Activated naive CD4-positive, alpha-beta T cell treated with anti-CD3 and anti-CD28 coated beads for 36 hours (primary cell): ENCODE measurements at regions not wholly inside any gene's neighbourhood (a gene's known extent, or its start where the extent isn't known, plus 50 kb on each side); places are given as distances from the start of the nearest gene placed in this dataset.
"Not testable (repeated sequence)": the region's sequence is repeated elsewhere in the genome, so short reads cannot be mapped to it uniquely, and the experiment has no call there.

Experiments used
- CTCF ChIA-PET: fragments of 350-600 bp; sonication (Branson Sonifier 250); formaldehyde crosslinking; loops from one replicate; lab custom pipeline; 2021; ENCODE audit warnings: antibody characterized with exemption; lab: Charles Lee
- DNase-seq: peaks from one replicate; pipeline ENCODE4 v3.0.0-alpha.2; 2020
- H3K27ac Mint-ChIP-seq: one replicate; pipeline ENCODE4 v1.8.0; 2021; ENCODE audit warnings: mild to moderate bottlenecking, mixed read lengths
- H3K27me3 Mint-ChIP-seq: one replicate; pipeline ENCODE4 v1.8.0; 2021; ENCODE audit warnings: low read depth, mixed read lengths
- H3K36me3 Mint-ChIP-seq: one replicate; pipeline ENCODE4 v1.8.0; 2021; ENCODE audit warnings: low read depth, mixed read lengths
- H3K4me1 Mint-ChIP-seq: one replicate; pipeline ENCODE4 v1.8.0; 2021; ENCODE audit warnings: low read depth, mixed read lengths
- H3K4me3 Mint-ChIP-seq: one replicate; pipeline ENCODE4 v1.8.0; 2021; ENCODE audit warnings: mild to moderate bottlenecking, moderate library complexity, mixed read lengths
- H3K9me3 Mint-ChIP-seq: one replicate; pipeline ENCODE4 v1.8.0; 2021; ENCODE audit warnings: mixed read lengths
- intact Hi-C: fragments of 100-400 bp; cut with micrococcal nuclease; formaldehyde crosslinking; loops from one replicate; pipeline ENCODE4 v1.15.1; 2023

DNA sequence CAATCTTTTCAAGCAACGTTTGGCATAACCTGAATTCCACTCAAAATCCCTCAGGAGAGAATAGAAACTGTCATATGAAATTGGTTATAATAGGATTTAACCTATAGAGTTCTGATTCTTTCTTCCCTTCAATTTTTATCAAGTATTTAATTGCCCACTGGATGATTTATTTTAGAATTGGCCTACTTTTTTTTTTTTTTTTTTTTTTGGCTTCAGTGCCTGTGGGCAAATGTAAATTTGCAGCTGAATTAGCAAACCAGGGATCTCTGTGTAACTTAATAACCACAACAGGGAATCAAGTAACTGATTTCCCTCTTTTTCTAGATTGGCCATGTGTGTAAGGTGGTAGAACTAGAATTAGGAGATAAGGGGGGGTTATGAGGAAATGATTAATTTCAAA, 157.0 kb downstream of the SOX4 start:
- no peak overlapping the region for H3K27ac Mint-ChIP-seq
- no peaks in the 10 kb centered on the region for H3K9me3 Mint-ChIP-seq
- no peaks in the 10 kb centered on the region for H3K27me3 Mint-ChIP-seq
- H3K4me3 Mint-ChIP-seq = no peak overlapping the region
- intact Hi-C loops = no loop called here
- CTCF ChIA-PET = interaction anchor here (0.6 kb wide), 1 partner anchor 38 kb away, joined by 3 read pairs; no protein-coding TSS in a partner anchor
- H3K36me3 Mint-ChIP-seq = no peaks in the 10 kb centered on the region
- no peak for DNase-seq
- no peaks in the 10 kb centered on the region for H3K4me1 Mint-ChIP-seq

GRCh38 chr6:21751608-21752007, 158.1 kb downstream of the SOX4 start:
- Mint-ChIP-seq H3K4me3 (no peak overlapping the region), H3K27me3 (no peaks in the 10 kb centered on the region), H3K9me3 (no peaks in the 10 kb centered on the region), H3K4me1 (no peaks in the 10 kb centered on the region), H3K36me3 (no peaks in the 10 kb centered on the region), H3K27ac (no peak overlapping the region)
- intact Hi-C loops = no loop called here
- DNase-seq = no peak
- CTCF ChIA-PET = no interaction called here

DNA sequence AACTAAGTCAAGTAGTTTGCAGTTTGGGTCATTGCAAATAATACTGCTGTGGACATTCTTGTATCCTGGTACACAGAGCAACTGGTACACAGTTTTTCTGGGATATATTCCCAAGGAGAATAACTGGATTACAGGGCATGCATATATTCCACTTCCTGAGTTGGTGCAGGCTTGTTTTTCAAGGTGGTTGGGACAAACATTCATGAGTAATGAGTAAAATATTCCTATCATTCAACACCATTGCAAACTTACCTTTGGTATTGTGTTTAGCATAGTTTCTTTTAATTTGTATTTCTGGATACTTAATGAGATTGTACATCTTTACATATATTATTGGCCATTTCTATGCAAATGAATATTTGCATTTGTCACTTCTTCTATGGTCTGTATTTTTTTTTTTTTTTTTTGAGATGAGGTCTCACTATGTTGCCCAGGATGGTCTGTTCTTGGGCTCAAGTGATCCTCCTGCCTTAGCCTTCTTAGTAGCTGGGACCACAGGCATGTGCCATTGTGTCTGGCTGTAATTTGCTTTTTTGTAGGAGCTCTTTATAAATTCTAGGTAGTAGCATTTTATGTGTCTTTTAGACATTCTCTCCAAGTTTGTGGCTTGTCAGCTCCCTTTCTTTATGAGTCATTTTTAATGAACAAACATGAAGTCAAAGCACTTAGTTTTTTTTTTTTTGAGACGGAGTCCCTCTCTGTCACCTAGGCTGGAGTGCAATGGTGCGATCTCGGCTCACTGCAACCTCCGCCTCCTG, 158.7 kb downstream of the SOX4 start:
- no peak for DNase-seq
- no peak overlapping the region for H3K4me3 Mint-ChIP-seq
- no peaks in the 10 kb centered on the region for H3K27me3 Mint-ChIP-seq
- no peaks in the 10 kb centered on the region for H3K36me3 Mint-ChIP-seq
- CTCF ChIA-PET = interaction anchor here (0.6 kb wide), 2 partner anchors 28 to 43 kb away, joined by 3 to 5 read pairs; no protein-coding TSS in a partner anchor
- intact Hi-C loops = no loop called here
- H3K4me1 Mint-ChIP-seq = no peaks in the 10 kb centered on the region
- H3K9me3 Mint-ChIP-seq = no peaks in the 10 kb centered on the region
- H3K27ac Mint-ChIP-seq = no peak overlapping the region

DNA sequence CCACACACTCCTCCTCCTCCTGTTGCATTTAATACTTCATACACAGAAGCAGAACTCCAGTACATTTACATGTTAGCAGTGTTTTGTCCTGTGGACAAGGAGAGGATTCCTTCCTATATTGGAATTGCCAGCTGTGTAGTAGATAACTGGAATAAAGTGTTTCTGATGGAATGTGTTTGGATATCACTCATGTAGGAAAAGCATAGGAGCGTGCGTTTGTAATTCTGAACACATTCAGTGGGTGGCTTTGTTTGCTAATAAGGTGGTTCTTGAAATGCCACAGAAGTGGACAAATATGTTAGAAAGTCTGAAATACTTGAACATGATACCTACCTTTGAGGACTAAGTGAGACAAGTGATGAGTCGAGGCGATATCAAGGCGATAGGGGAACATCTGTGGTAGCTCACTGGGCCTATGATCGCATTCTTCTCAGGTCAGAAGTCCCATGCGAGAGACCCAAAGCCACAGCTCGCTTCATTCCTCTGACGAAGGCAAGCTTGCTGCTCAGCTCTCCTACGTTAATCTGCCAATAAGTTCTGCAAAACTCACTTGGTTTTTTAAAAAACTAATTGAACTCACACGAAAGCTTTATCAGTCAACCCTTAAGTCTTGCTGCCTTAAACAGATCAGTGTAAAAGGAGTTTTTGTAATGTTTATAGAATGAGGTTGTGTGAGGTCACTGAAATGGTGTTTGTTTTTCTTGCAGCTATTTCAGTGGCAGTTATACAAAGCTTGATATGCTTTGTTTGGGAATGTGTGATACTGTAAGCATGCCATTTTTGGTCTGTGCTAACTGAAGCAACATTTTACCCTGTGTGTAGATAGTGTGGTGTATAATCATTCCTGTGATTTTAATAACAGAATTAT, 159.9 kb downstream of the SOX4 start:
- intact Hi-C loops = no loop called here
- Mint-ChIP-seq H3K36me3 (no peaks in the 10 kb centered on the region), H3K27me3 (no peaks in the 10 kb centered on the region), H3K27ac (no peak overlapping the region), H3K9me3 (no peaks in the 10 kb centered on the region), H3K4me1 (no peaks in the 10 kb centered on the region), H3K4me3 (no peak overlapping the region)
- no peak for DNase-seq
- CTCF ChIA-PET = interaction anchor here (0.6 kb wide), 1 partner anchor 254 kb away, joined by 3 read pairs; no protein-coding TSS in a partner anchor

- CTCF ChIA-PET = no interaction called here
- Mint-ChIP-seq H3K4me3 (no peak overlapping the region), H3K27me3 (no peaks in the 10 kb centered on the region), H3K4me1 (no peaks in the 10 kb centered on the region), H3K9me3 (no peaks in the 10 kb centered on the region), H3K27ac (no peak overlapping the region), H3K36me3 (no peaks in the 10 kb centered on the region)
- DNase-seq = no peak
- intact Hi-C loops = no loop called here
These were observed 161.3 kb downstream of the SOX4 start for GRCh38 chr6:21754891-21755290.

DNA sequence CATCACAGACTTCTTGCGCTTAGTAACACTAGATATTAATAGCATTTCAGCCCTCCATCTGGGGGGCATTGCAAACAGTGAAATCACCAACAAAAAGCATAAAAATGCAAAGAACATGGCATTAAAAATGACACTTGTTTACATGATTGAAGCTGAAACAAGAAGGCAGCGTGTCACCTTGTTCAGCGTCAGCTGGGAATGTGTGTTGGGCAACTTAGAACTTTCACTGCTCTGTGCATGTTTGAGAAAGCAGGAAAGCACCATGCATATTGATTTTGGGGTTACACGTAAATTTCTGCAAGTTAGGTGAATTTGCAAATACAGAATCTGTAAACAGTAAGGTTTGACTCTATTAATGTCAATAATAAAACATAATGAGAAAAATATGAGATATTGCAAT, 162.9 kb downstream of the SOX4 start:
- Mint-ChIP-seq H3K27ac (no peak overlapping the region), H3K4me1 (no peaks in the 10 kb centered on the region), H3K4me3 (no peak overlapping the region), H3K36me3 (no peaks in the 10 kb centered on the region), H3K27me3 (no peaks in the 10 kb centered on the region), H3K9me3 (no peaks in the 10 kb centered on the region)
- CTCF ChIA-PET = no interaction called here
- no peak for DNase-seq
- intact Hi-C loops = no loop called here

DNA sequence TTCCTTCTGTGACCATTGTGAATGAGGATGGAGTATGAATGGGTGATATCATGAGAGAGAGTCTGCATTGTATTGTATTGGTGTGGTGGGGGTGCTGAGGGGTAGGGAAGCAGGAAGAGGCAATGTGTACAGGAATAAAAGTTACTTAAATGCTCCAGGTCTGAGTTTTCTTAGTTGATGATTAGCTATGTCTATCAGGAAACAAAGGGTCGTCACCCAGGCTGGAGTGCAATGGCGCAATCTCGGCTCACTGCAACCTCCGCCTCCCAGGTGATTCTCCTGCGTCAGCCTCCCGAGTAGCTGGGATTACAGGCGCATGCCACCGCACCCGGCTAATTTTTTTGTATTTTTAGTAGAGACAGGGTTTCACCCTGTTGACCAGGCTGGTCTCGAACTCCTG, 163.8 kb downstream of the SOX4 start:
- H3K9me3 Mint-ChIP-seq, DNase-seq, H3K36me3 Mint-ChIP-seq, intact Hi-C loops, H3K27ac Mint-ChIP-seq, H3K4me3 Mint-ChIP-seq, H3K27me3 Mint-ChIP-seq, H3K4me1 Mint-ChIP-seq, CTCF ChIA-PET: not testable (repeated sequence)

DNA sequence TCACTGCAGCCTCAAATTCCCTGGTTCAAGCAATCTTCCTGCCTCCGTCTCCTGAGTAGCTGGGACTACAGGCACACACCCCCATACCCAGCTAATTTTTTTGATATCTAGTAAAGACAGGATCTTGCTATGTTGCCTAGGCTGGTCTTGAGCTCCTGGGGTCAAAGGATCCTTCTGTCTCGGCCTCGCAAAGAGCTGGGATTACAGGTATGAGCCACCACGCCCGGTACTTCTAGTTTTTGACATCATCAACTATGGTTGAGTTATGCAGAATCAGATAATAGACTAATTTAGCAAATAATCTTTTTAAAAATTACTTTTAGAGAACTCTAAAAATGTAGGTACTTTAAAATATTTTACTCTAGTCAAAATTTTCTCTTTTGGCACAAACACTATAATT, 166.2 kb downstream of the SOX4 start:
- no peaks in the 10 kb centered on the region for H3K4me1 Mint-ChIP-seq
- intact Hi-C loops = no loop called here
- peaks cover 2% of the 10 kb centered on the region for H3K36me3 Mint-ChIP-seq
- DNase-seq = no peak
- no peak overlapping the region for H3K27ac Mint-ChIP-seq
- H3K4me3 Mint-ChIP-seq = no peak overlapping the region
- no peaks in the 10 kb centered on the region for H3K27me3 Mint-ChIP-seq
- CTCF ChIA-PET = no interaction called here
- peaks cover 2% of the 10 kb centered on the region for H3K9me3 Mint-ChIP-seq

DNA sequence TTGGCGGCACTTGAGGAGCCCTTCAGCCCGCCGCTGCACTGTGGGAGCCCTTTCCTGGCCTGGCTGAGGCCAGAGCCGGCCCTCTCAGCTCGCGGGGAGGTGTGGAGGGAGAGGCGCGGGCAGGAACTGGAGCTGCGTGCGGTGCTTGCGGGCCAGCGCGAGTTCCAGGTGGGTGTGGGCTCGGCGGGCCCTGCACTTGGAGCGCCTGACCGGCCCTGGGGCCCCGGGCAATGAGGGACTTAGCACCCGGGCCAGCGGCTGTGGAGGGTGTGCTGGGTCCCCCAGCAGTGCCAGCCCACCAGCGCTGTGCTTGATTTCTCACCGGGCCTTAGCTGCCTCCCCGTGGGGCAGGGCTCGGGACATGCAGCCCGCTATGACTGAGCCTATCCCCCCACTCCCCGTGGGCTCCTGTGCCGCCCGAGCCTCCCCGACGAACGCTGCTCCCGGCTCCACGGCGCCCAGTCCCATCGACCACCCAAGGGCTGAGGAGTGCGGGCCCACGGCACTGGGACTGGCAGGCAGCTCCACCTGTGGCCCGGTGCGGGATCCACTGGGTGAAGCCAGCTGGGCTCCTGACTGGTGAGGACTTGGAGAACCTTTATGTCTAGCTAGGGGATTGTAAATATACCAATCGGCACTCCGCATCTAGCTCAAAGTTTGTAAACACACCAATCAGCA, 167.6 kb downstream of the SOX4 start:
- H3K9me3 Mint-ChIP-seq, H3K4me3 Mint-ChIP-seq, H3K4me1 Mint-ChIP-seq, H3K27me3 Mint-ChIP-seq, H3K27ac Mint-ChIP-seq, DNase-seq, intact Hi-C loops, H3K36me3 Mint-ChIP-seq: not testable (repeated sequence)
- CTCF ChIA-PET = interaction anchor here (0.8 kb wide), 1 partner anchor 8 kb away, joined by 3 read pairs; no protein-coding TSS in a partner anchor

- H3K36me3 Mint-ChIP-seq = peaks cover 2% of the 10 kb centered on the region
- H3K4me1 Mint-ChIP-seq = no peaks in the 10 kb centered on the region
- intact Hi-C loops = no loop called here
- no peak overlapping the region for H3K4me3 Mint-ChIP-seq
- CTCF ChIA-PET = no interaction called here
- H3K27me3 Mint-ChIP-seq = peaks cover 6% of the 10 kb centered on the region
- H3K27ac Mint-ChIP-seq = no peak overlapping the region
- H3K9me3 Mint-ChIP-seq = peaks cover 2% of the 10 kb centered on the region
- DNase-seq = no peak
These were observed 171.4 kb downstream of the SOX4 start for GRCh38 chr6:21764989-21765388.

GRCh38 chr6:21767891-21768648, 174.5 kb downstream of the SOX4 start:
- no peak for DNase-seq
- Mint-ChIP-seq H3K27me3 (peaks cover 6% of the 10 kb centered on the region), H3K9me3 (no peaks in the 10 kb centered on the region), H3K36me3 (no peaks in the 10 kb centered on the region), H3K27ac (no peak overlapping the region), H3K4me1 (no peaks in the 10 kb centered on the region), H3K4me3 (no peak overlapping the region)
- CTCF ChIA-PET = no interaction called here
- intact Hi-C loops = no loop called here

GRCh38 chr6:21769405-21769861, 175.9 kb downstream of the SOX4 start:
- Mint-ChIP-seq H3K36me3 (no peaks in the 10 kb centered on the region), H3K27me3 (peaks cover 6% of the 10 kb centered on the region), H3K4me3 (no peak overlapping the region), H3K4me1 (no peaks in the 10 kb centered on the region), H3K27ac (no peak overlapping the region), H3K9me3 (no peaks in the 10 kb centered on the region)
- intact Hi-C loops = no loop called here
- CTCF ChIA-PET = interaction anchor here (1.2 kb wide), 1 partner anchor 9 kb away, joined by 3 read pairs; no protein-coding TSS in a partner anchor
- DNase-seq = no peak
